Endometrium (tissue), 2 donors: ENCODE measurements at regions not wholly inside any gene's neighbourhood (a gene's known extent, or its start where the extent isn't known, plus 50 kb on each side); places are given as distances from the start of the nearest gene placed in this dataset.

Source experiments
- FAIRE-seq: peaks from 2 replicates; lab custom pipeline; 2012; peaks lifted over from hg19 to GRCh38; lab: Jason Lieb, UNC
- donor health status: control.
- donor health status: control.

DNA sequence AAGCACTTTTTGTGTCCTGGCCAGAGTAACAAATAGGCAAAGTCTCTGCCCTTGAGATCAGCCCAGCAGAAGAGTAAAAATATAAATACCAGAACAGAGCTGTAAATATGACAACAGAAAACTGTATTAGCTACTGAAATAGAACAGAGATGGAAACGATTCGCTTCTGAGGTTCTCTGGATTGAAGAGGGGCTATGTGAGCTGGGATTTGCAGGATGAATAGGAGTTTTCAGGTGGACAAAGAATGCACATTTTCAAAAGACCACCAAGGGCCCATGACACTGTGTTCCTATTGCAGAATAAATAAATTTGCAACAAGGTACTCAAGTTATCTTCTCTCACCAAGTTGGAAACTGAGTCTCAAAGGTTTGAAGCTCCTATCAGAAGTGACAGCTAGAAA lies 176.6 kb downstream of the BCL11B start:
- no peak for FAIRE-seq

DNA sequence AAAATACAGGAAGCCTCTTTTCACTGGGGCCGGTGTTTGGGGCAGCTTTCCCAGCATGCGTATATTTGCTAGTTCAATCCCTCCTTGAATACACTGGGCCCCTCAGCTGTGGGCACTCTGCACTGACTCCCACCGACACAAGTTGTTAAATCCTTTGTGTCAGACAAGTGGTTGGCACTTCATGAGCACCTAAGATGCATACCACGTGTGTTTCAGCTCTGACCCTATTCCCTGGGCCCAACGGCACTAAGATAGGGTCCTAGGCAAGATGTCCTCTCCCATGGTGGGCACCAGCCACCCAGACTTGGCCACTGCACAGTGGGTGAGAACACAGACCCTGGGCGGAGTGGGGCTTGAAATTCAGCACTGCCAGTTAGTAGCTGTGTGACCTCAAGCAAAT lies 173.8 kb downstream of the BCL11B start:
- FAIRE-seq = no peak

DNA sequence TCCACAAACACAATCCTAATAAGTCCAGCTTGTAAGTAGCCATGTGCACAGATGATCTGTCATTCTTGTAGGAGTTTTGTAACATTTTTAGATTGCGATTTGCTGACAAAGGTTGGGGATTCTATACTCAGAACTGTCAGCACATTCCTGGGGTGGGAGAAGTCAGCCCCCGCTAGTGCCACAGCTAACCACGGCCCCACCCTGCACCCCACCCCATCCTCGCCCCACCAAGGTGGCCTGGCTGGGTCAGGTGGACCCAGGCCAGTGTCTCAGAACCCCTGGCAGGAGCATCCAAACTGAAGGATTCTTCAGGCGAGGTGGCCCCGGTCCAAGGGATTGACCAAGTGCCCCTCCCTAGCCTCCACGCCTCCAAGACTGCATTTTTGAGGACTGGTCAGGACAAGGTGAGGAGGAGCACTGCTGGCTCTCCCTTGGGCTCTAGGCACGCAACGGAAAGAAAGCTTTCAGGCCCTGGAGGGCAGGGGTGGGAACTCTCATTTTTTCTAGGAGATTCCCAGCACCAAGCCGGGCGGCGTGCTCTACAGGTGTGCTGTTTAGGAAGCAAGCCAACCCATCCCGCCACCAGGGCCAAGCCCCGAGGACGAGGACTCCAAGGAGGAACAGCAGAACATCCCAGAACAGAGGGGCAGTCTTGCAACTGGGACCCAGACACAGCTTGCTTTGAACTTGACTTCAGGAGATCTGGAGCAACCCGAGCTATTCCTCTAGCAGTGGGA lies 172.8 kb downstream of the BCL11B start:
- no peak for FAIRE-seq

DNA sequence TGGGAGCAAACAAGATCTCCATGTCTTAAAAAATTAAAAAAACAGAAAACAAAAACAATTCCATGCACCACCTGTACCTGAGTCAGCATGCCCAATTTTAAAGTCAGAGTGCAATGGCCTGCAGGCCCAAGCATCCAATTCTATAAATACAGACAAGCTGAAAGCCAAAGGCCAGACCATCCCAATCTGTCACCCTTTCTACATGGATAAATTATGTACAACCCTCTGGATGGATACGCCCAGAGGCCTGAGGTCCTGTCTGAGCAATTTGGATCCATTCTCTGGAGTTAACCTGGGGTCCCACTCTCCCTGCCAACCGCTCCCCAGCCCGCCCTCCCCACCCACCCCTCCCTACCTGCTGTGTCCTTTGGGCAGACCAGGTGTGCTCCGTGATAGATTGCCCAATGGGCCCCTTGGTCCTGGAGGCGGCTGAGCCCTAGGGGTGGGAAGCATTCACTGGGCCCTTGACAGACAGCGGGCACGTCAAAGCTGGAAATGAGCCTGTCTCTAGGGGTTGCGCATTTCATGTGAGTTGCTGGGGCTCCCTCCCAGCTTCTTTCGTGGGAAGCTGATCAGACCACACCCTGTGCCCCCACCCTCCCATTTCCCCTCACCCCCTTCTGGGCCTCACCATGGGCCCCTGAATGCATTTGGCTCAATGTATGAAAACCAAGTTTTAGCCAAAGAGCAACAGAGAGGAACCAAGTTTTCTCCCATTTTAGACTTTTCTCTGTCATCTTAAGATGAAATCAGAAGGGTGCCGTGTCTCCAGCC lies 171.3 kb downstream of the BCL11B start:
- FAIRE-seq = no peak

DNA sequence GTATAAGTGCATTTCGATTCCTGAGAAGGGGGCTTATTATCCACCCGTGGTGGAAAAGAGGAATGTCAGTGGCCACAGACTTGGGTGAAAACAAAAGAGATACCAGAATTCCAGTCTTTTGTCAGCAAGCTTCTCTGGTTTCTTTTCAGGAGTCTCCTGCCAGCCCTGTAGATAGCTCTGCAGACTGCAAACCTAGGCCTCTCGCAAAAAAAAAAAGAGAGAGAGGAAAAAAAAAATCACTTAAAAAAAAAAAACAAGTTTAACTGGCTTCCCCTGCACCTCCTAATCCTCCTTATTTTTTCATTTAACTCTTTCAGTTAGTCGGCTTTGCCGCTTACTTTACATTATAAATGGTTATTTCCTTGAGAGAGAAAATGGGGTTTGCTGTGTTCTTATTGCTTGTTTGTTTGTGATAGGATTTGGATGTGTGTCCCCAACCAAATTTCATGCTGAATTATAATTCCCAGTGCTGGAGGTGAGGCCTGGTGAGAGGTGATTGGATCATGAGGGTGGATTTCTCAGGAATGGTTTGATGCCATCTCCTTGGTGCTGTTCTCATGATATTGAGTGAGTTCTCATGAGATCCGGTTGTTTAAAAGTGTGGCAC lies 170.0 kb downstream of the BCL11B start:
- FAIRE-seq = no peak

DNA sequence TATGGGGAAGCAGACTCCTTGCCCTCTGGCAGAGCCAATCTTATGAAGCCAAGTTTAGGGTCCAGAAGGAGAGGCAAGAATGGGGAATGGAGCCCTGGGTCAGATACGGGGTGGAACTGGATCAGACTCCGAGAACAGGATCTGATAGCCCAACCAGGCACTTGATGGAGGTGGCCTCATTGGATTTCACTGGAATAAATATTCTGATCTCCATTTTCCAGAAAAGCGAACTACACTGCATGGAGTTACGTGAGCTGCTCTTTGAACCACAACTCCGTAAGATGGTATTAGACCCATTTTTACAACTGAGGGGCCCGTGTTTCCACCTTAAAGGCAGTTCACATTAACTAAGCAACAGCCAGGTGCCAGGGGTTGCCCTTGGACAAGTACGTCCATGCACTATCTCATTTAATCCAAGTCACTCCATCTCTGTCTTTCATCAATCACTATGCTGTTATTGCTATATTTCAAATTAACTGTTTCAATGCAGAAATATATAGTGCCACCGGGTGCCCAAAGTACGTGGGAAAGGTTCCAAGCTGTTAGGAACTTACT lies 155.2 kb downstream of the BCL11B start:
- no peak for FAIRE-seq

DNA sequence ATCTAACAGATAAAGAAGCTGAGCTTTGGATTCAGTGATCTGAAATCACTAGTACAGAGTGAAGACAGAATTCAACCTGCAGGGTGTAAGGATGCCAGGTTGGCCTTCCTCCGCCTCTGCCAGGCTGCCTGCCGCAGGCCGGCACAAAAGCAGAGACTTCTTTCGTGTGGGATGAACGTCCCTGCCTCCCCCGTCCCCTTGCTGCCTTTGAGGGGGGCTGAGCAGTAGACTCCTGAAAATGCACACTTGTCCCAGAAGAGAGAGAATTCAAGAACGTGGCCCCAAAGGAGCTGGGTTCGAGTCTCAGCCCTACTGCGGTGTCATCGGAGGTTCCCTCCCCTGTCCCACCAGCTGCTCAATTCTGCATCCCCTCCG lies 154.3 kb downstream of the BCL11B start:
- no peak for FAIRE-seq

DNA sequence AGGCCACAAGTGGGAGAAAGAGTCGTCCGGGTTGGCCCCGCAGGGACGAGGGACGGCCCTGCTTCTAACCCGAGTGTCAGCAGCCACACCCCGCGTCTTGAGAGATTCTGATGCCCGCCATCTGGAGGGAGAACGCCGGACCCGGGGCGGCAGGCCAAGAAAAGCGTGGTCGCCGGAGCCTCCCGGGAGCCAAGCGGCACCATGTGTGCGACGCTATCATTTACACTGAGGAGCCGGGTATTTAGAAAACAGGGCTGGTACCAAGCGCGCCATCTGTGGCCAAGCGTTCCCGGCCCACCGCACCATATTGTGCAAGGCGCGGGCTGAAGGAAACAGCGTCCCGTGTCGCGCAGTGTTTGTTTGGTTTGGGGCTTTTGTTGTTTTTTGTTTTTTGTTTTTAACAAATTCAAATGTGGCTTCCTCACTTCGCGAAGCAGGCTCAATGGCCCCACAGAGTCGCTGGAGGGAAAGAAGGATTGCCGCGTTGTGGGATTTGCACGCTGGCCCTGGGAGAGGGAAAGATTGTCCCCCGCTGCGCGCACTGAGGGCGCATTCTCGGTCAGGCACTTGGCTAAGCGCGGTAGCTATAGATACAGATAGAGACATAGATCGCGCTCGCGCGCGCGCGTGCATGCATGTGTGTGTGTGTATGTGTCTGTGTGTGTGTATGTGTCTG lies 153.8 kb downstream of the BCL11B start:
- no peak for FAIRE-seq

DNA sequence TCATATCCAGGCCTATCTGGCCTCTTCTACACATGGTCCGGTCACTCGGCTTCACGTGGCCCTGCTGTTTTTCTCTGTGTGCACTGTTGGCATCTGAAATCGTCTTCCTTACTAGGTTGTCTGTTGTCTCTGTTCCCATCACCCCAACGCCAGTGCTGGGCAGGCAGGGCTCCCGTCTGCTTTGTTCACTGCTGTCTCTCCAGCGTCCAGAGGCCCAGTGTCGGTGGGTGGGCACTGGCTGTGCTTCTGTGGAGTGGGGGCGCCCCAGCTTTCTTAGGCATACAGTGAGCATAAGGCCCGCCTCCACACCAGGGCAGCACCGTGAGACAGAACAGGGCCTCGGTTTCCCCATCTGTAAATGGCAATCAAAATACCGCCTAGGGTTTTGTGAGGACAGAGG lies 153.1 kb downstream of the BCL11B start:
- no peak for FAIRE-seq
